ENCODE measurements at regions not wholly inside any gene's neighbourhood (a gene's known extent, or its start where the extent isn't known, plus 50 kb on each side); places are given as distances from the start of the nearest gene placed in this dataset.

DNA sequence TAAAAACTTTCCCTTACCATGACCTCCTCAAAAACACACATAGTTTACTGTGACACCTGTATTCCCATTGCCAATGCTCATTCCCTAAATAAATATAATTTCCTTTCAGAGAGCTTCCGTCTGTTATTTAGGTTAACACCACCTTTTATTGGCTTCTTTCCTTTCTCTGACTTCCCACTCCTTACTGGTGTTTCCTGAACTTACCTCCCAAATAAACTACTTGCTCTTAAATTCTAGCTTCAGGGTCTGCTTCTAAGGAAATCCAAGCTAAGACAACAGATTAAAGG lies 67.4 kb upstream of the ZNF746 start:
- TF ChIP-seq POLR2A (IDR thresholded peaks at IDR 0.05; ENCODE audit: low read length) (no peak), GATA1 (IDR thresholded peaks at IDR 0.05; ENCODE audit: low read depth, low read length) (no peak)
